Gastroesophageal sphincter (tissue), 3 donors: ENCODE measurements at regions not wholly inside any gene's neighbourhood (a gene's known extent, or its start where the extent isn't known, plus 50 kb on each side); places are given as distances from the start of the nearest gene placed in this dataset.

Experiments used
- POLR2AphosphoS5 ChIP-seq: sonication (generic); formaldehyde crosslinking; IDR thresholded peaks from one replicate; pipeline ENCODE4 v1.6.1; 2017; ENCODE audit warnings: antibody characterized with exemption
- TF ChIP-seq, protein P1 (sequence below), 4 experiments: fragments of 200-600 bp in 2 of 4; fragments of 450-650 bp in 2 of 4; sonication (generic) in 1 of 4; IDR thresholded peaks; one replicate each; pipeline ENCODE4 v1.5.1; 2017 to 2019; ENCODE audit warnings: antibody characterized with exemption in 4 of 4, mild to moderate bottlenecking in 2 of 4, moderate library complexity in 2 of 4

DNA sequence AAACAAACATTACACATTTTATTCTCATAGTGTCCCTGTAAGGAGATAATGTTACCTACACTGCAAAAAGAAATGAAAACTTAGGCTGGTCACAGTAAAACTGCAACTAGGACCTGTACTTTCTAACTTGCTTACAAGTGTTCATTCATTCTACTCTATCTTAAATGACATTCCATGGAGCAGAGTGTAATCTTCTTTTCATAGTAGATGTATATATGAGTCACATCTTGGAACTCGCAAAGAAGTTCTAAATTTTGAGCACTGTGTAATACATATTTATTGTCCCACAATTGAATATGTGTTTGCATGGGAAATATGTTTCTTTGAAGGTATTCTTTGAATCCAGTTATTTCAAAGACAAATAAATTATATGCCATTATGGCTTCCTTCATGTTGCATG is 1258.5 kb upstream of the ADGRL2 start:
- no peak for TF ChIP-seq POLR2AphosphoS5
- TF ChIP-seq, protein P1, sequence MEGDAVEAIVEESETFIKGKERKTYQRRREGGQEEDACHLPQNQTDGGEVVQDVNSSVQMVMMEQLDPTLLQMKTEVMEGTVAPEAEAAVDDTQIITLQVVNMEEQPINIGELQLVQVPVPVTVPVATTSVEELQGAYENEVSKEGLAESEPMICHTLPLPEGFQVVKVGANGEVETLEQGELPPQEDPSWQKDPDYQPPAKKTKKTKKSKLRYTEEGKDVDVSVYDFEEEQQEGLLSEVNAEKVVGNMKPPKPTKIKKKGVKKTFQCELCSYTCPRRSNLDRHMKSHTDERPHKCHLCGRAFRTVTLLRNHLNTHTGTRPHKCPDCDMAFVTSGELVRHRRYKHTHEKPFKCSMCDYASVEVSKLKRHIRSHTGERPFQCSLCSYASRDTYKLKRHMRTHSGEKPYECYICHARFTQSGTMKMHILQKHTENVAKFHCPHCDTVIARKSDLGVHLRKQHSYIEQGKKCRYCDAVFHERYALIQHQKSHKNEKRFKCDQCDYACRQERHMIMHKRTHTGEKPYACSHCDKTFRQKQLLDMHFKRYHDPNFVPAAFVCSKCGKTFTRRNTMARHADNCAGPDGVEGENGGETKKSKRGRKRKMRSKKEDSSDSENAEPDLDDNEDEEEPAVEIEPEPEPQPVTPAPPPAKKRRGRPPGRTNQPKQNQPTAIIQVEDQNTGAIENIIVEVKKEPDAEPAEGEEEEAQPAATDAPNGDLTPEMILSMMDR (IDR thresholded peaks at IDR 0.05): no peak
